ENCODE measurements at regions not wholly inside any gene's neighbourhood (a gene's known extent, or its start where the extent isn't known, plus 50 kb on each side); places are given as distances from the start of the nearest gene placed in this dataset.

GRCh38 chr4:71677568-71677967 lies 106.3 kb downstream of the GC start:
- POLR2A ChIA-PET, result no interaction called here
- CTCF ChIA-PET, result interaction anchor here (0.8 kb wide), 1 partner anchor 14 kb away, joined by 3 read pairs; no protein-coding TSS in a partner anchor
- no peak overlapping the region for H3K4me3 ChIP-seq (ENCODE audit: low read depth, low read length)
- DNase-seq (ENCODE audit: low read depth, low spot score), result no peak
- TF ChIP-seq CTCF (IDR thresholded peaks at IDR 0.05; ENCODE audit: insufficient read depth, low read length, missing control alignments), result no peak

GRCh38 chr4:71669291-71669690 lies 114.6 kb downstream of the GC start:
- POLR2A ChIA-PET, result no interaction called here
- TF ChIP-seq CTCF (IDR thresholded peaks at IDR 0.05; ENCODE audit: insufficient read depth, low read length, missing control alignments), result no peak

GRCh38 chr4:71665358-71665757 lies 118.5 kb downstream of the GC start:
- CTCF ChIA-PET, result no interaction called here
- TF ChIP-seq CTCF (IDR thresholded peaks at IDR 0.05; ENCODE audit: insufficient read depth, low read length, missing control alignments), result no peak
- no peak for DNase-seq (ENCODE audit: low read depth, low spot score)
- no peak overlapping the region for H3K4me3 ChIP-seq (ENCODE audit: low read depth, low read length)
- POLR2A ChIA-PET, result no interaction called here

More at GRCh38 chr4:71669291-71669690, 114.6 kb downstream of the GC start:
- H3K4me3 ChIP-seq (ENCODE audit: low read depth, low read length), result no peak overlapping the region
- no peak for DNase-seq (ENCODE audit: low read depth, low spot score)
- CTCF ChIA-PET, result interaction anchor here (0.8 to 1.9 kb wide), 3 partner anchors 10 to 485 kb away, joined by 3 to 5 read pairs (median 4); no protein-coding TSS in a partner anchor

- ChIA-PET CTCF (no interaction called here), POLR2A (no interaction called here)
- TF ChIP-seq CTCF (IDR thresholded peaks at IDR 0.05; ENCODE audit: insufficient read depth, low read length, missing control alignments), result no peak
- DNase-seq (ENCODE audit: low read depth, low spot score), result no peak
- H3K4me3 ChIP-seq (ENCODE audit: low read depth, low read length), result no peak overlapping the region
Observed at GRCh38 chr4:71664366-71664765, 119.5 kb downstream of the GC start.

GRCh38 chr4:71663780-71664179 lies 120.1 kb downstream of the GC start:
- DNase-seq (ENCODE audit: low read depth, low spot score), result no peak
- no peak overlapping the region for H3K4me3 ChIP-seq (ENCODE audit: low read depth, low read length)
- ChIA-PET CTCF (no interaction called here), POLR2A (no interaction called here)
- no peak for TF ChIP-seq CTCF (IDR thresholded peaks at IDR 0.05; ENCODE audit: insufficient read depth, low read length, missing control alignments)

- ChIA-PET CTCF (interaction anchor here (1.3 kb wide), 1 partner anchor 10 kb away, joined by 3 read pairs; no protein-coding TSS in a partner anchor), POLR2A (interaction anchor here (0.6 kb wide), 1 partner anchor 534 kb away, joined by 3 read pairs; no protein-coding TSS in a partner anchor)
- no peak for TF ChIP-seq CTCF (IDR thresholded peaks at IDR 0.05; ENCODE audit: insufficient read depth, low read length, missing control alignments)
- no peak overlapping the region for H3K4me3 ChIP-seq (ENCODE audit: low read depth, low read length)
- no peak for DNase-seq (ENCODE audit: low read depth, low spot score)
Observed at GRCh38 chr4:71659979-71660378, 123.9 kb downstream of the GC start.

Data from AG04449 (cell line).